ENCODE measurements at regions not wholly inside any gene's neighbourhood (a gene's known extent, or its start where the extent isn't known, plus 50 kb on each side); places are given as distances from the start of the nearest gene placed in this dataset.
"Not testable (repeated sequence)": the region's sequence is repeated elsewhere in the genome, so short reads cannot be mapped to it uniquely, and the experiment has no call there.

- TF ChIP-seq CTCF (IDR thresholded peaks at IDR 0.05; ENCODE audit: insufficient read depth, low read length); POLR2AphosphoS5 (IDR thresholded peaks at IDR 0.05; ENCODE audit: low read depth): not testable (repeated sequence)
Observed at GRCh38 chr2:85963747-85964418, 75.1 kb upstream of the ST3GAL5 start.
